ENCODE measurements at regions not wholly inside any gene's neighbourhood (a gene's known extent, or its start where the extent isn't known, plus 50 kb on each side); places are given as distances from the start of the nearest gene placed in this dataset.

DNA sequence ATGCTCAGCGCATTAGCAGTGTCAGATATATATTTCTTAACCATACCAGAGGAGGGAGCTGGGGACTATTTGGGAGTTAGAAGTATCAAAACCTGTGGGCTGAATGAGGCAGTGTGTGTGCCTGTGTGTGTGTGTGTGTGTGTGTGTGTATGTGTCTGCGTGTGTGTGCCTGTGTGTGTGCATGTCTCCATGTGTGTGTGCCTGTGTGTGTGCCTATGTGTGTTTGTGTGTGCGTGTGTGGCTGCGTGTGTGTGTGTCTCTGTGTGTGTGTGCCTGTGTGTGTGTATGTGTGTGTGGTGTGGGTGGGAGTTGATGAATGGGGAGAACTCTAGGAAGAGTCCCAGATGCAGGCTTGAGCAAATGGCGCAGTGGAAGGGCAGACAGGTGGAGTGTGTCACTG, 92.9 kb downstream of the PAX1 start:
- no peak overlapping the region; the same call in 1 of the 2 replicates for H4K8ac ChIP-seq (ENCODE audit: extremely low read depth, insufficient read depth, low read length)
- H2BK120ac ChIP-seq (replicated peaks; ENCODE audit: low read depth, low read length): no peak overlapping the region
- H4K5ac ChIP-seq (ENCODE audit: insufficient read length, low read depth, low read length): no peak overlapping the region
- H3K79me2 ChIP-seq (ENCODE audit: control insufficient read depth in 1 of 2, insufficient read depth in 2 of 2, low read length in 2 of 2): no peaks in the 10 kb centered on the region
- H3K4me2 ChIP-seq (ENCODE audit: insufficient read depth in 1 of 2, low read depth in 2 of 2, low read length in 2 of 2): no peak overlapping the region
- H2AFZ ChIP-seq (ENCODE audit: low read length): no peak overlapping the region
- H4K91ac ChIP-seq (replicated peaks; ENCODE audit: insufficient read length, low read length): no peak overlapping the region
- CTCF ChIA-PET (ENCODE audit: partially characterized antibody): no interaction called here
- H4K20me1 ChIP-seq (replicated peaks in 1 of 2; ENCODE audit: control insufficient read depth in 1 of 2, insufficient read depth in 2 of 2, low read length in 2 of 2): peaks cover 0 to 2% of the 10 kb centered on the region in 2 experiments
- H3K4me3 ChIP-seq (ENCODE audit: extremely low read depth in 1 of 4, insufficient read depth in 2 of 4, low read depth in 3 of 4, low read length in 4 of 4): no peak overlapping the region
- H3K23me2 ChIP-seq (ENCODE audit: low read depth, low read length): peaks cover 4% of the 10 kb centered on the region; the same call in 1 of the 2 replicates
- H3K56ac ChIP-seq (replicated peaks; ENCODE audit: insufficient read length, low read depth, low read length): peak overlapping the region; percentile 47
- no peaks in the 10 kb centered on the region for H3K27me3 ChIP-seq (replicated peaks in 1 of 4; ENCODE audit: control insufficient read depth in 3 of 4, extremely low read depth in 1 of 4, insufficient read depth in 3 of 4, low read length in 3 of 4)
- H2BK12ac ChIP-seq (ENCODE audit: low read depth, low read length): peak overlapping the region; percentile 14; the same call in 1 of the 2 replicates
- no peak overlapping the region for H3K4ac ChIP-seq (replicated peaks; ENCODE audit: insufficient read length, low read depth, low read length)
- H3K18ac ChIP-seq (ENCODE audit: extremely low read depth, low read length): no peak overlapping the region
- no peak for DNase-seq (ENCODE audit: low read depth in 1 of 2, low spot score in 2 of 2)
- H3K36me3 ChIP-seq (ENCODE audit: control insufficient read depth in 2 of 4, insufficient read depth in 4 of 4, low read length in 3 of 4): no peaks in the 10 kb centered on the region
- no peak overlapping the region for H3K14ac ChIP-seq (ENCODE audit: insufficient read length)
- H2AK5ac ChIP-seq (ENCODE audit: low read depth, low read length): no peak overlapping the region
- H3K23ac ChIP-seq (ENCODE audit: insufficient read length): no peak overlapping the region
- no peak overlapping the region for H2BK20ac ChIP-seq (ENCODE audit: low read length)
- H3K9me3 ChIP-seq (ENCODE audit: insufficient read depth in 2 of 2, low read depth in 1 of 2, low read length in 1 of 2): no peaks in the 10 kb centered on the region
- no peak overlapping the region for H2BK15ac ChIP-seq (ENCODE audit: low read length)
- FAIRE-seq: no peak
- WGBS, 2 experiments (ENCODE audit: extremely low coverage in 1 of 2, insufficient coverage in 1 of 2, insufficient read length in 1 of 2, insufficient replicate concordance in 2 of 2, low coverage in 1 of 2, low lambda C conversion rate in 2 of 2, missing lambda C conversion rate in 1 of 2): 81% methylated on average over 5 of the region's 5 CpGs; no CpG with 5 or more reads in 1 of the 2 experiments
- POLR2A ChIA-PET (ENCODE audit: partially characterized antibody): no interaction called here
- H3K9ac ChIP-seq (replicated peaks in 1 of 4; ENCODE audit: extremely low read depth in 1 of 4, low read depth in 3 of 4, low read length in 3 of 4): no peak overlapping the region
- peak overlapping the region; percentile 77; the same call in 1 of the 2 replicates for H2BK5ac ChIP-seq (ENCODE audit: low read depth, low read length)
- no peaks in the 10 kb centered on the region for H3K4me1 ChIP-seq (replicated peaks in 1 of 4; ENCODE audit: control insufficient read depth in 3 of 4, insufficient read depth in 4 of 4, low read length in 3 of 4)
- no peaks in the 10 kb centered on the region for H3K79me1 ChIP-seq (ENCODE audit: low read depth, low read length)
- no peak overlapping the region for H3K27ac ChIP-seq (ENCODE audit: low read depth, low read length)
- TF ChIP-seq KDM1A (IDR thresholded peaks at IDR 0.05; ENCODE audit: borderline replicate concordance, low read length): no peak
- no peak for TF ChIP-seq JUND (IDR thresholded peaks at IDR 0.05; ENCODE audit: low read length)
- TF ChIP-seq EP300 (IDR thresholded peaks at IDR 0.05; ENCODE audit: borderline replicate concordance in 1 of 2, low read depth in 2 of 2, low read length in 2 of 2): no peak
- TF ChIP-seq MAFK (IDR thresholded peaks at IDR 0.05; ENCODE audit: low read depth, low read length): no peak
- no peak for TF ChIP-seq RXRA (IDR thresholded peaks at IDR 0.05; ENCODE audit: insufficient read depth, low read depth, low read length)
- no peak for TF ChIP-seq CHD2 (IDR thresholded peaks at IDR 0.05; ENCODE audit: low read length)
- no peak for TF ChIP-seq ZNF274 (IDR thresholded peaks at IDR 0.05; ENCODE audit: borderline replicate concordance, extremely low read depth, low read length)
- no peak for TF ChIP-seq GABPA (IDR thresholded peaks at IDR 0.05; ENCODE audit: borderline replicate concordance, insufficient read depth, low read length)
- no peak for TF ChIP-seq SP1 (IDR thresholded peaks at IDR 0.05; ENCODE audit: low read depth, low read length)
- no peak for TF ChIP-seq KDM5A (IDR thresholded peaks at IDR 0.05; ENCODE audit: low read length)
- TF ChIP-seq EGR1 (IDR thresholded peaks at IDR 0.05; ENCODE audit: borderline replicate concordance, low read depth, low read length): no peak
- no peak for TF ChIP-seq TAF1 (IDR thresholded peaks at IDR 0.05; ENCODE audit: low read depth, low read length)
- no peak for TF ChIP-seq CBX5 (IDR thresholded peaks at IDR 0.05; ENCODE audit: low read depth, low read length)
- no peak for TF ChIP-seq PHF8 (conservative IDR thresholded peaks at IDR 0.05; ENCODE audit: low read depth, low read length)
- no peak for TF ChIP-seq TBP (IDR thresholded peaks at IDR 0.05; ENCODE audit: low read depth, low read length)
- TF ChIP-seq CBX8 (IDR thresholded peaks at IDR 0.05; ENCODE audit: borderline replicate concordance, low read depth, low read length): no peak

Measured in H1 (cell line).